ENCODE measurements at regions not wholly inside any gene's neighbourhood (a gene's known extent, or its start where the extent isn't known, plus 50 kb on each side); places are given as distances from the start of the nearest gene placed in this dataset.

DNA sequence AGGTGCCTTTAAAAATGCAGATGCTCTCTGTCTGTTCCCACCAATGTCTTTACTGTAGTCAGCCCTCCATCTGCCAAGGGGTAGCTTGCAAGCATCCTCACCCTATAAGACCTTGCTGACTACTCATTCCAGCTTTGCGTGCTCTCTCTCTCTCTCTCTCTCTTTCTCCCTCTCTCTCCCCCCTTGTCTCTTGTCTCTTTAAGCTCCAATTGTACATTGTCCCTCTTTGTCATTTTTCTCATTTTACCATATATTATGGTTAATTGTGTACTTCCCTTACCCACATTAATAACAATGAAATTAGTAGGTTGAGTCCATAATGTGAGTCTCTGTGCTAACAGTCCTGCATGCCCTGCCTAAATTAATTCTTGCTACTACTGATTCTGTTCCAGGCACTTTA lies 350.2 kb upstream of the CDH4 start:
- no peak for DNase-seq (ENCODE audit: low read depth)

DNA sequence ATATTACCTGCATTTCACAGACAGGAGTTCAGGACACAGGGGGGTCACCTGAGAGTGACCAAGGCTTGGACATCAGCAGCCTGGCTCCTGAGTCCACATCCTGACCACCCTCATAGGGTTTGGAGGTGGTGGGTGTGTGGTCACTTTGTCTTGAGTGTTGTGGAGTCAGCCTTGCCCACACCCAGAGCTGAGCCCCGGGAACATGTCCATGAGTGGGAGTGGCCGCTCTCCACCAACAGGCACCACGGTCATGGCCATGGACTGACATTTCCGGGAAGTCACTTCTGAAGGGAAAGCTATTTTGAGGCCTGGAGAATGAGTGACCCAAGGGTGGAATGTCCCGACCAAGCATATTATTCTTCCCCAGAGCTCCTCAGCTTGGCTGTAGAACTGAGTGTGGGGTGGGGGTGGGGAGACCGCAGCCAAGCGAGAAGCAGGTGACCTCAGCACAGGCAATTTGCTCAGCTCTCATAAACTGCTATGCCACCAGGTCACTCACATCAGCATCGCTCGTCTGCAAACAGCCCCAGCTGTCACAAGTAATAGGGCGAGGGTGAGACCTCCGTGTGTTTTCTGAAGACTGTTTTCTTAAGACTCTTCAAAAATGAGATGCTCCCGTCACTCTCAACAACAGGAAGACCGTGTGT lies 348.6 kb upstream of the CDH4 start:
- no peak for DNase-seq (ENCODE audit: low read depth)

DNA sequence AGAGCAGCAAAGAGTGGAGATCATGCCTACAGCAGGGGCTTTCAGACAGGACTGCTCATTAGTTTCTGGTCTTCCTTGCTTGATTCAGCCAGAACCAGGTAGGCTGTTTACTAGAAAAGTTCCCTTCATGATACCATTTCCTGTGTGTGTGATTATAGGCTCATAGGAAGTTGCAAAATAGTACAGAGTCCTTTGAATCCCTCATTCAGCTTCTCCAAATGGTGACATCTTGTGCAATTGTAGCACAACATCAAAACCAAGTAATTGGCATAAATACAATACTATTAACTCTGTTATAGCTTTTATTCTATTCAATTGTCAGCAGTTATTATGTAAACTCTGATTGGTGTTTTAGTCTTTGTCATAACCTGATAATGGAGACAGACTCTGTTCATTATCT lies 347.3 kb upstream of the CDH4 start:
- no peak for DNase-seq (ENCODE audit: low read depth)

- DNase-seq (ENCODE audit: low read depth): no peak
Observed at GRCh38 chr20:60905919-60906318, 346.1 kb upstream of the CDH4 start.

DNA sequence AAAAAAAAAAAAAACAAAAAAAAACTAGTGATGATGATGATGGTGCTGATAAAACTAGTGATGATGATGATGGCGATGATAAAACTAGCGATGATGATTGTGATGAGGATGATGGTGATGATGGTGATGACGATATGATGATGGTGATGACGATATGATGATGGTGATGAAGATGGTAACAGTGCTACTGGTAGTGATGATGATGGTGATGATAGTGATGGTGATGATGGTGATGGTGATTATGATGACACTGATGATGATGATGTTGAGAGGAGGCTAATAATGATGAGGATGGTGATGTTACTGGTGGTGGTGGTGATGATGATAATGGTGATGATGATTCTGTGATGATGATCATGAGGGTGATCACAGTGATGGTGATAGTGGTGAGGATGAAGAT lies 345.5 kb upstream of the CDH4 start:
- no peak for DNase-seq (ENCODE audit: low read depth)

- DNase-seq (ENCODE audit: low read depth): no peak
Observed at GRCh38 chr20:60913298-60913697, 338.8 kb upstream of the CDH4 start.

GRCh38 chr20:60921022-60921622 lies 330.9 kb upstream of the CDH4 start:
- no peak for DNase-seq (ENCODE audit: low read depth)

- no peak for DNase-seq (ENCODE audit: low read depth)
Observed at GRCh38 chr20:60926831-60927230, 325.2 kb upstream of the CDH4 start.

- no peak for DNase-seq (ENCODE audit: low read depth)
Observed at GRCh38 chr20:60928341-60928740, 323.7 kb upstream of the CDH4 start.

DNA sequence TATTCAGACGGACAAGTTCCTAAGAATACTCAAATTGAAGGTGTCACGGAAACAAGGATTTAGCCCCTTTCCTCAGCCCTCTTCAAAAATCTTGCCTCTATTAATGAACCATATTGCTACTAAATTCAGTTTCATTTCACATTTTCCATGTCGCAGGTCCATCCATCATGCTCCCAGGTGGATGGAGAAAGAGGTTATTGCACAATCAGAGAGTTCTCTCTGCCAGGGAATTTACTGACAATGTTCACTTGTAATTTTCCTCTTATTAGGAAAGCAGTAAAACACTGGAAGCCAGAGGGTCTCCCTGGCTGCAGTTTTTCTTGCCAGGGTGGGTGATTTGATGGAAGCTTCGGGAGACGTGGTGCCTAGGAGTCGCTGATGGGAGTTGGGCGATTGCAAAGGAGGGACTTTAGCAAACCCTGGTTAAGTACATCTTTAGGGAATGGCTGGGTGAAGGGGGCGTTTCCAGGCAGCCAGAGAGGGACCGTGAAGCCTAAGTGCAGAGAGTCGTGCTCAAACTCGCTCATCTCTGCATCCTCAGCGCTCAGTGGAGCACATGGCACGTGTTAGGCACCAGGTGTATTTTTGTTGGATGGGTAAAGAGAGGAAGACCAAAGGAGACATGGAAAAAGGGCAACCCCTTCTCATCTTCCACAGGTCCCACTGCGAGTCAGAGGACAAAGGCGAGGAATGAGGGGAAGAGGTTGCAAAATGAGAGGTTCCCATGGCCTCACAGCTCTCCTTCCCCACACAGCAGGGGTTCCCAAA lies 321.9 kb upstream of the CDH4 start:
- DNase-seq (ENCODE audit: low read depth): no peak

DNA sequence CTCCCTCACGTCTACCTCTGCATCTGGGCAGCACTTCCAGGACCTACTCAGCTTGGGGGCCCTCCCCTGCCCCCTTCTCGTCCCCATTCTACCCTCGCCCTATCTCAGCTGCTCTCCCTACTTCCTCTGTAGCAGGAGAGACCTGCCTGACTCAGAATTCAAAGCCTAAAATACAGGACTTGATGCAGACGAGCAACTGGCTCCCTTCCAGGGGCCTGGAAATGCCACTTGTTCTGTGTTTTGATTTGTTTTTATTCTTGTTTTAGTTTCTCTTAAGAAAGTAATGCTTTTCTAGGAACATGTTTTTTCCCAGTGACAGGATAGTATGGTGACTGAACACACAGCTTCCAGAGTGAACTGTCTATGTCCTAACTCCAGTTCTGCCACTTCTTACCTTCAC lies 320.4 kb upstream of the CDH4 start:
- no peak for DNase-seq (ENCODE audit: low read depth)

DNA sequence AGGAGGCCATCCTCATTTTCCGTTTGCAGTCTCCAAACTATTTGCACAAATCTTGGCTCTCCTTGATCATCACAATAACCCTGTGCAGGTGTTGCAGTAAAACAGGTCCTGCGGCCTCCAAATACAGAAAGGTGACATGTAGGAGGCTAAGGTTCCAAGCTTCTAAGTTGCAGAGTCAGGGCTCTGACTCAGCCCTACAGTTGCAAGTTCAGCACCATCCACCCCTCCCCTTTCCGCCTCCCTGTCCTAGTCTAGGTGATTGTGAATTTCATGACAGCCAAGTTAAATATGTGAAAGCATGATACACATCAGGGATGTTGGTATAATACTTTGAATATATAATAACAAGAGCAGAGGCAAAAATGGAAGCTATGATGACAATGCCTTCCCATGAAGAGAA lies 317.3 kb upstream of the CDH4 start:
- no peak for DNase-seq (ENCODE audit: low read depth)

GRCh38 chr20:60935971-60936370 lies 316.1 kb upstream of the CDH4 start:
- DNase-seq (ENCODE audit: low read depth): no peak

DNA sequence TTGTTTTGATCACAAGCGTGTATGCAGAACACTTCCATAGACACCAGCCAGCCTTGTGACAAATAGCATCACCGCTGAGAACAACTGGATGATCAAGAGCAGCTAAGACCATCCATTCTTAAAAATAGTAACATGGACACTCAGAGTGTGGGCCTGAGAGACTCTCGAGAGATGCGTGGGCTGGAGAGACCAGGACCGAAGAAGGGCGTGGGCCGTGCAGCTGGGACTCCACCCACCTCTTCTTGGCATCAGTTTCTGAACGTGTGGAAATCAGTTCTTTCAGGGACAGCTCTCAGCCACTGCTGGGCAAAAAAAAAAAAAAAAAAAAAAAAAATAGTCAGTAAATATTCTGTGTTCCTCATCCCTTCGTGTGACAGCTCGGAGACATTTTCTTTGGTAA lies 314.5 kb upstream of the CDH4 start:
- no peak for DNase-seq (ENCODE audit: low read depth)

GRCh38 chr20:60941379-60941778 lies 310.7 kb upstream of the CDH4 start:
- DNase-seq (ENCODE audit: low read depth): no peak

- DNase-seq (ENCODE audit: low read depth): no peak
Observed at GRCh38 chr20:60947819-60948218, 304.2 kb upstream of the CDH4 start.

DNA sequence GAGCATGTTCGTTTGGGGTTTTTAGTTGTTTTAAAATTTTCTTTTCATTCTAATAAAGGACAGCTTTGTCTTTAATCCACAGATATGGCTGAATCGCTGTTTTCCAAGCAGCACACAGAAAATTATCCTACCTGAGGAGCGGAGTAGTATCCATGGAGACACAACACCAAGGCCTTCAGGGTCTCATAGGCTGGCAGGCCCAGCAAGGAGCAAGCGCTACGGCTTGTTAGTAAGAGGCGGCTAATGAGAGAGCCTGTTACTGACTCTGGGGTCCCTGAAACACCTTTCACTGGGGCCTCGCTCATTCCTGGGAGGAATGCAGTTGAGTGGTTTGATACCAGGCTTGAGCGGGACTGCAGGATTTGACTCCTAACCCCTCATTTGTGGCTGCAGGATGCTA lies 303.8 kb upstream of the CDH4 start:
- no peak for DNase-seq (ENCODE audit: low read depth)

GRCh38 chr20:60950561-60950960 lies 301.5 kb upstream of the CDH4 start:
- no peak for DNase-seq (ENCODE audit: low read depth)

- DNase-seq (ENCODE audit: low read depth): no peak
Observed at GRCh38 chr20:60950974-60951373, 301.1 kb upstream of the CDH4 start.

DNA sequence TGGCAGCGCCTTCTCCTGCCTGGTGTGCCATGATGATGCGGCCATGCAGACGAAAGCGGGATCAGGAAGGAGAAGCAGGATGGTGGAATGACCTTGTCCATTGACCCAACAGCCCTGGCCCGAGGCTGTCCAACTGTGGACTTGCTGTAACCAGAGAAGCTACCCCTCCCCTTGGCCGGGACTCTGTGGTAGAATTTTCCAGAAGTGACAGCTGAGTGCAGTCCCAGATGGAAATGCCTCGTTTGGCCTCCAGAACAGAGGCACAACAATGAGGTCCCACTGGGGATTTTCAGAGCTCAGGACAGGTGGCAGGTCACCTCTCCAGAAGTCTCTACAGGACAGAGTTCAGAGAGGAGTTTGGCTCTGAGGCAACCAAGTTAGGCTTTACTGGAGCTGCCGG lies 299.2 kb upstream of the CDH4 start:
- DNase-seq (ENCODE audit: low read depth): no peak

- no peak for DNase-seq (ENCODE audit: low read depth)
Observed at GRCh38 chr20:60953321-60953720, 298.7 kb upstream of the CDH4 start.

DNA sequence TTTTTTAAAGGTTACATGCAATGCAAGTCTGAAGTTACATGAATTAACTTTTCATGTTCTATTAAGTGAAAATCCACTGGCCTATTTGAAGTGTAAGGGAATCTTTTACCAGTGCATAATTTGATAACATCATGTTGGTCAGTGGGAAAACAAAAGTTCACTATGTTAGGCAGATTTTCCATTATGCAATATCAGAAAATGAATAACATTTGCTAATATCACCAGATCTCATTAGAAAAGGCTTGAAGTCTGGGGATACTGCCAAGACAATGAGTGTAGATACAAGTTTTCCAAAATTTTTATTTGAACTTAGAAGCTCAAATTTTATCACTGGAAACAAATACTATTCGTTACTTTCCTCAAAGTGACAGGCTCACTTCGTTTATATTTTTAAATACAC lies 296.4 kb upstream of the CDH4 start:
- DNase-seq (ENCODE audit: low read depth): no peak

DNA sequence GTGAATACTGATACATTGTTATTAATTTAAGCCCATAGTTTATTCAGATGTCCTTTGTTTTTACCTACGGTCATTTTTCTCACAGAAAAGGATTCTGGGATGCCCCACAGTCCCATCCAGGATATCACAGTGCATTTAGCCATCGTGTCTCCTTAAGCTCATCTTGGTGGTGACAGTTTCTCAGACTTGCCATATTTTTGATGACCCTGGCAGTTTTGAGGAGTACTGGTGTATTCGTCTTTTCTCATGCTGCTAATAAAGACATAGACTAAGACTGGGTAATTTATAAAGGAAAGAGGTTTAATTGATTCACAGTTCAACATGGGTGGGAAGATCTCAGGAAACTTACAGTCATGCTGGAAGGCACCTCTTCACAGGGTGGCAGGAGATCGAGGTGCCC lies 295.9 kb upstream of the CDH4 start:
- DNase-seq (ENCODE audit: low read depth): no peak

- DNase-seq (ENCODE audit: low read depth): no peak
Observed at GRCh38 chr20:60957621-60958020, 294.4 kb upstream of the CDH4 start.
